IMR-90 (cell line): ENCODE measurements at regions not wholly inside any gene's neighbourhood (a gene's known extent, or its start where the extent isn't known, plus 50 kb on each side); places are given as distances from the start of the nearest gene placed in this dataset.

ENCODE experiments used
- ATAC-seq: fragments of 200-7000 bp; cut with Tn5 transposase; 2 replicates; pipeline ENCODE4 v1.9.1; 2020; ENCODE audit warnings: low read depth, mild to moderate bottlenecking, moderate library complexity
- BruUV-seq: library from RNA; stranded (reverse); fragments of 400-500 nt; replicated peaks from 2 replicates; lab custom pipeline; 2021; lab: Mats Ljungman, UMichigan
- CTCF ChIA-PET: fragments of 300-600 bp; formaldehyde crosslinking; extraction: SDS; loops from one replicate; lab custom pipeline; 2021; ENCODE audit warnings: antibody characterized with exemption; lab: Yijun Ruan, JAX
- POLR2A ChIA-PET: fragments of 300-600 bp; sonication (Branson Sonifier 250); formaldehyde crosslinking; loops from one replicate; lab custom pipeline; 2022; ENCODE audit warnings: antibody characterized with exemption; ENCODE audit not compliant: unreplicated experiment; lab: Charles Lee
- DNase-seq: peaks from one replicate; pipeline ENCODE4 v3.0.0; 2013
- H2AFZ ChIP-seq: replicated peaks from 2 replicates; pipeline ENCODE3; 2013; ENCODE audit warnings: low read length, mild to moderate bottlenecking; ENCODE audit not compliant: poor library complexity
- H2AK5ac ChIP-seq: 2 replicates; pipeline ENCODE4 v1.6.1; 2013; ENCODE audit warnings: low read depth, low read length, inconsistent platforms
- H2AK9ac ChIP-seq: replicated peaks from 2 replicates; pipeline ENCODE3; 2013; ENCODE audit warnings: mild to moderate bottlenecking, low read depth, low read length, moderate library complexity; ENCODE audit not compliant: poor library complexity
- H2BK120ac ChIP-seq: 2 replicates; pipeline ENCODE4 v1.6.1; 2013; ENCODE audit warnings: low read depth, low read length, inconsistent platforms
- H2BK15ac ChIP-seq: 3 replicates; pipeline ENCODE4 v1.6.1; 2013; ENCODE audit warnings: low read depth, low read length, inconsistent platforms
- H2BK20ac ChIP-seq: 2 replicates; pipeline ENCODE4 v1.6.1; 2013; ENCODE audit warnings: low read depth, mild to moderate bottlenecking, inconsistent platforms, low read length, moderate library complexity
- H2BK5ac ChIP-seq: 2 replicates; pipeline ENCODE4 v1.6.1; 2013; ENCODE audit warnings: mild to moderate bottlenecking, low read depth, low read length, inconsistent platforms; ENCODE audit not compliant: poor library complexity, severe bottlenecking
- H3K14ac ChIP-seq: replicated peaks from 2 replicates; pipeline ENCODE4 v1.6.1; 2013; ENCODE audit warnings: low read depth, low read length, inconsistent platforms
- H3K18ac ChIP-seq: 2 replicates; pipeline ENCODE4 v1.6.1; 2013; ENCODE audit warnings: low read depth, low read length, control low read depth
- H3K23ac ChIP-seq: 2 replicates; pipeline ENCODE4 v1.6.1; 2013; ENCODE audit warnings: low read depth, low read length, inconsistent platforms
- H3K27ac ChIP-seq: 2 replicates; pipeline ENCODE4 v1.5.1; 2013; ENCODE audit warnings: mild to moderate bottlenecking, control low read depth, low read length; ENCODE audit not compliant: insufficient read depth
- H3K27me3 ChIP-seq: 2 replicates; pipeline ENCODE4 v1.6.1; 2013; ENCODE audit warnings: low read length; ENCODE audit not compliant: control insufficient read depth, insufficient read depth
- H3K36me3 ChIP-seq: 2 replicates; pipeline ENCODE4 v1.6.1; 2013; ENCODE audit warnings: low read length, mixed read lengths; ENCODE audit not compliant: control insufficient read depth, insufficient read depth
- H3K4ac ChIP-seq: 2 replicates; pipeline ENCODE4 v1.6.1; 2013; ENCODE audit warnings: low read depth, low read length, inconsistent platforms
- H3K4me1 ChIP-seq: 2 replicates; pipeline ENCODE4 v1.6.1; 2013; ENCODE audit warnings: low read length, mixed read lengths; ENCODE audit not compliant: control insufficient read depth, insufficient read depth
- H3K4me2 ChIP-seq: 2 replicates; pipeline ENCODE4 v1.6.1; 2013; ENCODE audit warnings: low read depth, mild to moderate bottlenecking, control low read depth, low read length, moderate library complexity
- H3K4me3 ChIP-seq: 2 replicates; pipeline ENCODE4 v1.5.1; 2013; ENCODE audit warnings: low read depth, mild to moderate bottlenecking, control low read depth, low read length, moderate library complexity; ENCODE audit not compliant: insufficient read depth
- H3K56ac ChIP-seq: 2 replicates; pipeline ENCODE4 v1.6.1; 2013; ENCODE audit warnings: low read length, inconsistent platforms; ENCODE audit not compliant: insufficient read depth; ENCODE audit errors: extremely low read depth
- H3K79me1 ChIP-seq, 2 experiments: 2 replicates each; pipeline ENCODE4 v1.6.1; 2013; ENCODE audit warnings: low read length in 2 of 2, inconsistent platforms in 1 of 2, low read depth in 1 of 2
- H3K9ac ChIP-seq: 2 replicates; pipeline ENCODE4 v1.6.1; 2013; ENCODE audit warnings: low read depth, low read length, control low read depth
- H3K9me1 ChIP-seq: 2 replicates; pipeline ENCODE4 v1.6.1; 2013; ENCODE audit warnings: low read length, inconsistent platforms; ENCODE audit not compliant: insufficient read depth
- H3K9me3 ChIP-seq: 2 replicates; pipeline ENCODE4 v1.6.1; 2013; ENCODE audit warnings: low read length; ENCODE audit not compliant: control insufficient read depth, insufficient read depth
- H4K20me1 ChIP-seq: 2 replicates; pipeline ENCODE4 v1.6.1; 2013; ENCODE audit warnings: low read length, inconsistent platforms; ENCODE audit not compliant: insufficient read depth
- H4K5ac ChIP-seq: 2 replicates; pipeline ENCODE4 v1.6.1; 2013; ENCODE audit warnings: mild to moderate bottlenecking, low read depth, low read length, control low read depth
- H4K8ac ChIP-seq, 2 experiments: 2 replicates each; pipeline ENCODE4 v1.6.1; 2013; ENCODE audit warnings: low read depth in 2 of 2, low read length in 2 of 2, control low read depth in 1 of 2, inconsistent platforms in 1 of 2
- H4K91ac ChIP-seq: 2 replicates; pipeline ENCODE4 v1.6.1; 2013; ENCODE audit warnings: low read depth, low read length, inconsistent platforms; ENCODE audit not compliant: insufficient read depth
- MXI1 ChIP-seq: IDR thresholded peaks from 2 replicates; pipeline ENCODE4 v1.6.1; 2012; ENCODE audit warnings: low read depth, mild to moderate bottlenecking, low read length, moderate library complexity, borderline replicate concordance
- NFE2L2 ChIP-seq: fragments of 150-350 bp; IDR thresholded peaks from 2 replicates; pipeline ENCODE4 v1.6.1; 2016; ENCODE audit warnings: low read depth, mild to moderate bottlenecking, low read length
- POLR2A ChIP-seq: IDR thresholded peaks from 2 replicates; pipeline ENCODE4 v1.6.1; 2012; ENCODE audit warnings: mild to moderate bottlenecking, low read depth, low read length
- WGBS, 2 experiments: methylation state at CpG; one replicate each; pipeline versions ENCODE4 v1.1.5 to v1.1.7; 2013; ENCODE audit warnings: missing lambda C conversion rate in 2 of 2; ENCODE audit not compliant: insufficient read length in 1 of 2; ENCODE audit errors: extremely low coverage in 2 of 2; 5-methylcytosine and 5-hydroxymethylcytosine counted together
- dilution Hi-C: fragments of 300-500 bp; cut with HindIII; formaldehyde crosslinking; loops from one replicate; pipeline ENCODE4 v1.14.3; 2018; ENCODE audit warnings: low sequenced_read_pairs; ENCODE audit not compliant: unreplicated experiment
- in situ Hi-C: fragments of 300-500 bp; cut with MboI; formaldehyde crosslinking; loops from 3 replicates; pipeline ENCODE4 v1.14.3; 2019; ENCODE audit warnings: low sequenced_read_pairs, inconsistent platforms, mixed read lengths
- intact Hi-C: fragments of 100-400 bp; cut with micrococcal nuclease; formaldehyde crosslinking; loops from 2 replicates; pipeline ENCODE4 v1.10.0; 2022

- intact Hi-C loops (no loop called here), in situ Hi-C loops (no loop called here), dilution Hi-C loops (no loop called here)
- Histone ChIP-seq H4K20me1 (no peaks in the 10 kb centered on the region), H3K4me2 (no peak overlapping the region), H3K9me1 (no peaks in the 10 kb centered on the region), H3K9ac (no peak overlapping the region), H3K4me3 (no peak overlapping the region), H3K23ac (no peak overlapping the region), H3K18ac (no peak overlapping the region), H3K4me1 (no peaks in the 10 kb centered on the region), H2BK20ac (no peak overlapping the region), H3K27me3 (no peaks in the 10 kb centered on the region), H3K4ac (no peak overlapping the region), H3K9me3 (no peaks in the 10 kb centered on the region), H3K14ac (no peak overlapping the region), H3K79me1 (no peaks in the 10 kb centered on the region), H2BK120ac (no peak overlapping the region), H2AK9ac (no peak overlapping the region), H2BK15ac (no peak overlapping the region), H3K56ac (no peak overlapping the region), H4K91ac (no peak overlapping the region), H2AFZ (no peak overlapping the region), H3K27ac (no peak overlapping the region), H2AK5ac (no peak overlapping the region), H4K5ac (no peak overlapping the region), H3K36me3 (no peaks in the 10 kb centered on the region), H2BK5ac (no peak overlapping the region), H4K8ac (no peak overlapping the region)
- BruUV-seq = no TSS peak
- TF ChIP-seq NFE2L2 (no peak), MXI1 (no peak), POLR2A (no peak)
- POLR2A ChIA-PET = no interaction called here
- no CpG with 5 or more reads among the region's 2 CpGs for WGBS, 2 experiments
- CTCF ChIA-PET = no interaction called here
- no peak for DNase-seq
- ATAC-seq = no peak
Measured at GRCh38 chr2:53067533-53067932, 700.1 kb upstream of the CHAC2 start.
